HL-60 (cell line): ENCODE measurements at regions not wholly inside any gene's neighbourhood (a gene's known extent, or its start where the extent isn't known, plus 50 kb on each side); places are given as distances from the start of the nearest gene placed in this dataset.

Experiments used
- DNase-seq, 2 experiments: peaks; one replicate each; pipeline ENCODE4 v3.0.0-alpha.2; 2010 to 2020; ENCODE audit warnings: low read depth in 1 of 2, low spot score in 1 of 2
- H3K27ac ChIP-seq: fragments of 250-450 bp; sonication (Bioruptor Pico); replicated peaks from 2 replicates; pipeline ENCODE4 v1.5.1; 2020; ENCODE audit warnings: mild to moderate bottlenecking, moderate library complexity
- H3K27me3 ChIP-seq: fragments of 250-450 bp; sonication (Bioruptor Pico); 2 replicates; pipeline ENCODE4 v1.5.1; 2021; ENCODE audit warnings: mild to moderate bottlenecking, moderate library complexity; ENCODE audit not compliant: insufficient read depth, poor library complexity, severe bottlenecking
- H3K4me3 ChIP-seq: replicated peaks from 2 replicates; pipeline ENCODE4 v1.5.1; 2011; ENCODE audit warnings: mild to moderate bottlenecking, control low read depth, low read length; ENCODE audit not compliant: insufficient read depth
- CTCF ChIP-seq: IDR thresholded peaks from one replicate; pipeline ENCODE4 v1.5.1; 2011; ENCODE audit warnings: low read length, control low read depth, inconsistent platforms; ENCODE audit not compliant: insufficient read depth
- GABPA ChIP-seq: IDR thresholded peaks from 2 replicates; pipeline ENCODE4 v1.6.1; 2012; ENCODE audit warnings: low read depth
- POLR2AphosphoS5 ChIP-seq: IDR thresholded peaks from 2 replicates; pipeline ENCODE4 v1.6.1; 2012; ENCODE audit warnings: low read depth
- REST ChIP-seq: IDR thresholded peaks from 2 replicates; pipeline ENCODE4 v1.6.1; 2012; ENCODE audit warnings: low read depth; ENCODE audit not compliant: insufficient replicate concordance
- SPI1 ChIP-seq: IDR thresholded peaks from 2 replicates; pipeline ENCODE4 v1.6.1; 2012; ENCODE audit warnings: low read depth, mild to moderate bottlenecking, borderline replicate concordance

- DNase-seq = no peak
- no peak overlapping the region for H3K27ac ChIP-seq
- H3K27me3 ChIP-seq = no peaks in the 10 kb centered on the region
- TF ChIP-seq CTCF (no peak), POLR2AphosphoS5 (no peak), GABPA (no peak), REST (no peak), SPI1 (no peak)
- no peak overlapping the region for H3K4me3 ChIP-seq
Measured at GRCh38 chr3:80470433-80470832, 702.6 kb upstream of the ROBO1 start.

- no peaks in the 10 kb centered on the region for H3K27me3 ChIP-seq
- H3K4me3 ChIP-seq = no peak overlapping the region
- TF ChIP-seq REST (no peak), GABPA (no peak), CTCF (no peak), POLR2AphosphoS5 (no peak), SPI1 (no peak)
- no peak overlapping the region for H3K27ac ChIP-seq
- DNase-seq = no peak
Measured at GRCh38 chr3:80465746-80466145, 697.9 kb upstream of the ROBO1 start.

GRCh38 chr3:80451393-80451792 lies 683.6 kb upstream of the ROBO1 start:
- no peak overlapping the region for H3K4me3 ChIP-seq
- no peak for TF ChIP-seq SPI1
- no peak for TF ChIP-seq POLR2AphosphoS5
- no peak for TF ChIP-seq CTCF
- TF ChIP-seq REST = no peak
- TF ChIP-seq GABPA = no peak
- no peak for DNase-seq
- H3K27ac ChIP-seq = no peak overlapping the region
- H3K27me3 ChIP-seq = no peaks in the 10 kb centered on the region
